ENCODE measurements at regions not wholly inside any gene's neighbourhood (a gene's known extent, or its start where the extent isn't known, plus 50 kb on each side); places are given as distances from the start of the nearest gene placed in this dataset.
"Not testable (repeated sequence)": the region's sequence is repeated elsewhere in the genome, so short reads cannot be mapped to it uniquely, and the experiment has no call there.

DNA sequence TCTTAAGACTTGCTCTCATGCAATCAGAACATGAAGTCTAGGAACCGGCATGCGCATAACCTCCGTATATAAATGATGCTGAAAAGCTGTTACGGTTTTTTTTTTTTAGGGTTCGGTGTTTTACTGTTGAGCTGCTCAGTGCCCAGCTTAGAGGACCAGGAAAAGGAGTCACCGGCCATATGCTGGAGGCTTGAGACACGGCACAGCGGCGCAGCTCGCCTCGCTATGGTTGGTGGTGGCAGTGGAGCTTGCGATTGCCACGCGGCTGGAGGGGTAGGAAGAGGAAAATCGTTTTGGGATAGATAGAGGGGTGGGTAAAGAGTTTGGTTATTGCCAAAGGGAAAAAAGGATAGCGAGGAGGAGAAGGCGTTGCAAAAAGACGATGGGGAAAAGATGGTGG is 841.3 kb downstream of the SPATA31A1 start:
- not testable (repeated sequence) for TF ChIP-seq POLR2A (IDR thresholded peaks at IDR 0.05; ENCODE audit: low read depth, low read length); EZH2 (IDR thresholded peaks at IDR 0.05; ENCODE audit: borderline replicate concordance, control insufficient read depth, low read depth, low read length); BRCA1 (IDR thresholded peaks at IDR 0.05; ENCODE audit: low read depth, low read length); ZNF384 (IDR thresholded peaks at IDR 0.05; ENCODE audit: borderline replicate concordance, low read depth, low read length); BHLHE40 (IDR thresholded peaks at IDR 0.05; ENCODE audit: borderline replicate concordance in 1 of 2, low read depth in 2 of 2, low read length in 1 of 2); CREM (IDR thresholded peaks at IDR 0.05; ENCODE audit: low read depth); CEBPB (IDR thresholded peaks at IDR 0.05; ENCODE audit: borderline replicate concordance in 1 of 2, low read depth in 2 of 2, low read length in 2 of 2); IKZF1 (conservative IDR thresholded peaks at IDR 0.05); POLR2AphosphoS5 (IDR thresholded peaks at IDR 0.05; ENCODE audit: low read length); RFX5 (IDR thresholded peaks at IDR 0.05; ENCODE audit: low read depth, low read length)
- TF ChIP-seq, protein P1, sequence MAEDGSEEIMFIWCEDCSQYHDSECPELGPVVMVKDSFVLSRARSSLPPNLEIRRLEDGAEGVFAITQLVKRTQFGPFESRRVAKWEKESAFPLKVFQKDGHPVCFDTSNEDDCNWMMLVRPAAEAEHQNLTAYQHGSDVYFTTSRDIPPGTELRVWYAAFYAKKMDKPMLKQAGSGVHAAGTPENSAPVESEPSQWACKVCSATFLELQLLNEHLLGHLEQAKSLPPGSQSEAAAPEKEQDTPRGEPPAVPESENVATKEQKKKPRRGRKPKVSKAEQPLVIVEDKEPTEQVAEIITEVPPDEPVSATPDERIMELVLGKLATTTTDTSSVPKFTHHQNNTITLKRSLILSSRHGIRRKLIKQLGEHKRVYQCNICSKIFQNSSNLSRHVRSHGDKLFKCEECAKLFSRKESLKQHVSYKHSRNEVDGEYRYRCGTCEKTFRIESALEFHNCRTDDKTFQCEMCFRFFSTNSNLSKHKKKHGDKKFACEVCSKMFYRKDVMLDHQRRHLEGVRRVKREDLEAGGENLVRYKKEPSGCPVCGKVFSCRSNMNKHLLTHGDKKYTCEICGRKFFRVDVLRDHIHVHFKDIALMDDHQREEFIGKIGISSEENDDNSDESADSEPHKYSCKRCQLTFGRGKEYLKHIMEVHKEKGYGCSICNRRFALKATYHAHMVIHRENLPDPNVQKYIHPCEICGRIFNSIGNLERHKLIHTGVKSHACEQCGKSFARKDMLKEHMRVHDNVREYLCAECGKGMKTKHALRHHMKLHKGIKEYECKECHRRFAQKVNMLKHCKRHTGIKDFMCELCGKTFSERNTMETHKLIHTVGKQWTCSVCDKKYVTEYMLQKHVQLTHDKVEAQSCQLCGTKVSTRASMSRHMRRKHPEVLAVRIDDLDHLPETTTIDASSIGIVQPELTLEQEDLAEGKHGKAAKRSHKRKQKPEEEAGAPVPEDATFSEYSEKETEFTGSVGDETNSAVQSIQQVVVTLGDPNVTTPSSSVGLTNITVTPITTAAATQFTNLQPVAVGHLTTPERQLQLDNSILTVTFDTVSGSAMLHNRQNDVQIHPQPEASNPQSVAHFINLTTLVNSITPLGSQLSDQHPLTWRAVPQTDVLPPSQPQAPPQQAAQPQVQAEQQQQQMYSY (CRISPR knock-in tag; IDR thresholded peaks at IDR 0.05), result not testable (repeated sequence)
- TF ChIP-seq, protein P2, sequence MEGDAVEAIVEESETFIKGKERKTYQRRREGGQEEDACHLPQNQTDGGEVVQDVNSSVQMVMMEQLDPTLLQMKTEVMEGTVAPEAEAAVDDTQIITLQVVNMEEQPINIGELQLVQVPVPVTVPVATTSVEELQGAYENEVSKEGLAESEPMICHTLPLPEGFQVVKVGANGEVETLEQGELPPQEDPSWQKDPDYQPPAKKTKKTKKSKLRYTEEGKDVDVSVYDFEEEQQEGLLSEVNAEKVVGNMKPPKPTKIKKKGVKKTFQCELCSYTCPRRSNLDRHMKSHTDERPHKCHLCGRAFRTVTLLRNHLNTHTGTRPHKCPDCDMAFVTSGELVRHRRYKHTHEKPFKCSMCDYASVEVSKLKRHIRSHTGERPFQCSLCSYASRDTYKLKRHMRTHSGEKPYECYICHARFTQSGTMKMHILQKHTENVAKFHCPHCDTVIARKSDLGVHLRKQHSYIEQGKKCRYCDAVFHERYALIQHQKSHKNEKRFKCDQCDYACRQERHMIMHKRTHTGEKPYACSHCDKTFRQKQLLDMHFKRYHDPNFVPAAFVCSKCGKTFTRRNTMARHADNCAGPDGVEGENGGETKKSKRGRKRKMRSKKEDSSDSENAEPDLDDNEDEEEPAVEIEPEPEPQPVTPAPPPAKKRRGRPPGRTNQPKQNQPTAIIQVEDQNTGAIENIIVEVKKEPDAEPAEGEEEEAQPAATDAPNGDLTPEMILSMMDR (IDR thresholded peaks at IDR 0.05 in 2 of 3, conservative IDR thresholded peaks at IDR 0.05 in 1 of 3; ENCODE audit: control insufficient read depth in 2 of 3, extremely low read depth in 1 of 3, insufficient read depth in 1 of 3, low read depth in 3 of 3, low read length in 3 of 3), result not testable (repeated sequence)
- TF ChIP-seq, protein P3, sequence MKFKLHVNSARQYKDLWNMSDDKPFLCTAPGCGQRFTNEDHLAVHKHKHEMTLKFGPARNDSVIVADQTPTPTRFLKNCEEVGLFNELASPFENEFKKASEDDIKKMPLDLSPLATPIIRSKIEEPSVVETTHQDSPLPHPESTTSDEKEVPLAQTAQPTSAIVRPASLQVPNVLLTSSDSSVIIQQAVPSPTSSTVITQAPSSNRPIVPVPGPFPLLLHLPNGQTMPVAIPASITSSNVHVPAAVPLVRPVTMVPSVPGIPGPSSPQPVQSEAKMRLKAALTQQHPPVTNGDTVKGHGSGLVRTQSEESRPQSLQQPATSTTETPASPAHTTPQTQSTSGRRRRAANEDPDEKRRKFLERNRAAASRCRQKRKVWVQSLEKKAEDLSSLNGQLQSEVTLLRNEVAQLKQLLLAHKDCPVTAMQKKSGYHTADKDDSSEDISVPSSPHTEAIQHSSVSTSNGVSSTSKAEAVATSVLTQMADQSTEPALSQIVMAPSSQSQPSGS (IDR thresholded peaks at IDR 0.05; ENCODE audit: low read length), result not testable (repeated sequence)
- TF ChIP-seq, protein P4, sequence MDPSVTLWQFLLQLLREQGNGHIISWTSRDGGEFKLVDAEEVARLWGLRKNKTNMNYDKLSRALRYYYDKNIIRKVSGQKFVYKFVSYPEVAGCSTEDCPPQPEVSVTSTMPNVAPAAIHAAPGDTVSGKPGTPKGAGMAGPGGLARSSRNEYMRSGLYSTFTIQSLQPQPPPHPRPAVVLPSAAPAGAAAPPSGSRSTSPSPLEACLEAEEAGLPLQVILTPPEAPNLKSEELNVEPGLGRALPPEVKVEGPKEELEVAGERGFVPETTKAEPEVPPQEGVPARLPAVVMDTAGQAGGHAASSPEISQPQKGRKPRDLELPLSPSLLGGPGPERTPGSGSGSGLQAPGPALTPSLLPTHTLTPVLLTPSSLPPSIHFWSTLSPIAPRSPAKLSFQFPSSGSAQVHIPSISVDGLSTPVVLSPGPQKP (IDR thresholded peaks at IDR 0.05; ENCODE audit: low read depth, low read length), result not testable (repeated sequence)
